ENCODE measurements at regions not wholly inside any gene's neighbourhood (a gene's known extent, or its start where the extent isn't known, plus 50 kb on each side); places are given as distances from the start of the nearest gene placed in this dataset.

DNA sequence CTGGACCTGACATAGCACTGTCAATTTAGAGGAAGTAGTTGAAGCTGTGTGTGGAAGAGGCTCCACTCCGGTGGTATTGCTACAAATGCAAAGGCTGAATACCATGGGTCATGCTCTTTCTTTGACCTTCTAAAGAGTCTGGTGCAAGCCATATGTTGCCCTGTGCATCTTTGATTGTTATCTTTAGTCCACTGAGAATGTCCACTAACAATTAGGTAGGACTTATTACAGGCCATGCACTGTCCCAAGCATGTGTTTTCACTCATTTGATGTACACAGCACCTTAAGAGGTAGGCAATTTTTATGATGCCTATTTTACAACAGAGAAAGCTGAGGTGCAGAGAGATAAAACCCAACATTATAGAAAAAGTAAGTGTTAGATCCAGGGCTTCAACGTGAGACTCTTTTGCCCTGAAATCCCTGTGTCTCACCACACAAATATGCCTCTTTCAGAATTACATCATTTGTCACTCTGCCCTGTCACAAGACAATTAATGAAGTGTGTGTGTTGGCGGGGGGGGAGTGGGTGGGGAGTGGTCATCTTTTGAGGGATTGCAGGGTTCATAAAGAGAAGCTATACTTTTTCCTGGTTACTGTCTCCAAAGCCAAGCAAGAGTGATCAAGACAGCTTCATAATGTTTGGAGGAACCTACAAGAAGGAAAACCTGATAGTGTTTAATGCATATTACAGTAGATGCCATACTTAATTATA is 637.6 kb upstream of the IGFBP3 start:
- Histone ChIP-seq H3K27ac (no peak overlapping the region), H3K9me3 (no peaks in the 10 kb centered on the region), H3K36me3 (ENCODE audit: low read depth, missing control alignments) (no peaks in the 10 kb centered on the region), H3K4me3 (no peak overlapping the region), H3K27me3 (no peaks in the 10 kb centered on the region), H3K4me1 (no peaks in the 10 kb centered on the region)
- 83% methylated on average over 3 of the region's 3 CpGs for WGBS, 2 donors
- no peak for DNase-seq
- TF ChIP-seq POLR2A (IDR thresholded peaks at IDR 0.05) = no peak
- TF ChIP-seq, protein P1, sequence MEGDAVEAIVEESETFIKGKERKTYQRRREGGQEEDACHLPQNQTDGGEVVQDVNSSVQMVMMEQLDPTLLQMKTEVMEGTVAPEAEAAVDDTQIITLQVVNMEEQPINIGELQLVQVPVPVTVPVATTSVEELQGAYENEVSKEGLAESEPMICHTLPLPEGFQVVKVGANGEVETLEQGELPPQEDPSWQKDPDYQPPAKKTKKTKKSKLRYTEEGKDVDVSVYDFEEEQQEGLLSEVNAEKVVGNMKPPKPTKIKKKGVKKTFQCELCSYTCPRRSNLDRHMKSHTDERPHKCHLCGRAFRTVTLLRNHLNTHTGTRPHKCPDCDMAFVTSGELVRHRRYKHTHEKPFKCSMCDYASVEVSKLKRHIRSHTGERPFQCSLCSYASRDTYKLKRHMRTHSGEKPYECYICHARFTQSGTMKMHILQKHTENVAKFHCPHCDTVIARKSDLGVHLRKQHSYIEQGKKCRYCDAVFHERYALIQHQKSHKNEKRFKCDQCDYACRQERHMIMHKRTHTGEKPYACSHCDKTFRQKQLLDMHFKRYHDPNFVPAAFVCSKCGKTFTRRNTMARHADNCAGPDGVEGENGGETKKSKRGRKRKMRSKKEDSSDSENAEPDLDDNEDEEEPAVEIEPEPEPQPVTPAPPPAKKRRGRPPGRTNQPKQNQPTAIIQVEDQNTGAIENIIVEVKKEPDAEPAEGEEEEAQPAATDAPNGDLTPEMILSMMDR (IDR thresholded peaks at IDR 0.05) = no peak
- intact Hi-C loops (cut with DNase I; ENCODE audit: low total_unique reads) = no loop called here

DNA sequence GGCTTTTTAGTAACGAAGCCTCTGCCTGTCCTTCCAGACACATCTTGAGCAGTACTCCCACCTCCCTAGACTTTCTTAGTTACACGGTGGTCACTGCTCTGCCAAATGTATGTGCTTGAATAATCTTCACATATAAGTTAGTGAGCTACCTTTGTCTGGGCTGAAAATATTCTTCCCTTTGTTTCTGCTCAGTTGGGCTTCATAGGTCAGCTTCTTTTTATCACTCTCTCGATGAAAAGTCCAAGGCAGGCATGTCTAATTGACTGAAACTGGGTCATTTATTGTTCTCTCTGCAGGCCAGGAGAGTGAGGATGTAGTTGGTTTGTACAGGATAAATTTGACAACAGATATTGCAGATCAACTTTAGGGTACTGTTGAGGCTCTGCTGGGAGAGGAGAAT is 636.7 kb upstream of the IGFBP3 start:
- no peaks in the 10 kb centered on the region for H3K9me3 ChIP-seq
- intact Hi-C loops (cut with DNase I; ENCODE audit: low total_unique reads) = no loop called here
- DNase-seq = no peak
- TF ChIP-seq, protein P1 (IDR thresholded peaks at IDR 0.05) = no peak
- TF ChIP-seq POLR2A (IDR thresholded peaks at IDR 0.05) = no peak
- H3K27ac ChIP-seq = no peak overlapping the region
- H3K4me3 ChIP-seq = no peak overlapping the region
- H3K4me1 ChIP-seq = no peaks in the 10 kb centered on the region
- no peaks in the 10 kb centered on the region for H3K27me3 ChIP-seq
- WGBS, 2 donors = 40 to 53% methylated on average over 3 of the region's 3 CpGs
- no peaks in the 10 kb centered on the region for H3K36me3 ChIP-seq (ENCODE audit: low read depth, missing control alignments)

DNA sequence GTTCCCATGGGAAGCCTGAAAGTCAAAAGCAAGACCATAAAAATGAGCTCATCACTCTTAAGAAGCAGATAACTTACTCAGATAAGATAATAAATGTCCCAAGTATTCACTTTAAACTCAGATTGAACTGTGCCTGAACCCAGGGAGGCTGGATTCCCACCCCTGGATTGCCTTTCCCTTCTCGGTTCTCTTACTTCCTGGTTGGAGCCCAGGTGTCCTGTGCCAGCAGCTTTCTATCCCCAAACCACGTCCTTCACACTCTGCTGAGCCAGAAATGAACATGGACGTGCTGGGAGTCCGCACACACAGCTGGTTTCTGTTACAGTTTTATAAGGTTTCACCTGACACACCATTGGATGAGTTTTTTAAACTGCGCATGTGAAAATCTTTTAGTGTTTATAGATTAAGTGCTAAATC is 636.2 kb upstream of the IGFBP3 start:
- intact Hi-C loops (cut with DNase I; ENCODE audit: low total_unique reads) = no loop called here

DNA sequence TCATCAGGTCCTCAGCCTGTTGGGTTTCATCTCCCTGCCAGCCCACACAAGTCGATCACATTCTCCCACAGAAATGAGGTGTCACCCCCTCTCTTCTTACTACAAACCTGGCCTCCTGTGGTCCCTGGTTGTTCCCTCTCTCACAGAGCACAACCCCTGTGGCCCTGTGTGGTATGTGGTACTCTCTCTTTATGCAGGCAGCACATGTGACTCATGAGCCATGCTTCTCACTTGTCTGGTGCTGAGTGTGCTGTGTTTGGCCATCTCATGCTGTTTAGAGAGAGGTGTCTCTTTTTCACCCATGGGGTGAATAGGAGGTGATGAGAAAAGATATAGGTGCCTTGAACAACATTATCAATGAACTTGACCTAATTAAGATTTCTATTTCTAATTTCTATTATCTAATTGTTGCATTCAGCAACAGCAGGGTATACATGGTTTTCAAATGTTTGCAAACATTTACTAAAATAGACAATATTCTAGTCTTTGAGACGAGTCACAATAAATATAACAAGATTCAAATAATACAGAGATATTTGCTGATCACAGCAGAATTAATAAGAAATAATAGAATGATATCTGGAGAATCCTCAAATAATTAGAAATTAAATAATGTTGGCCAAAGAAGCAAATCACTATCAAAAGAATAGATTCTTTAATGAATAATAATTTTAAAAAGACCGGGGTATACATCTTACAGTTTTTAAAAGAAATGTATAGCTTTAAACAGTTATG is 633.8 kb upstream of the IGFBP3 start:
- intact Hi-C loops (cut with DNase I; ENCODE audit: low total_unique reads) = no loop called here
- 93 to 95% methylated on average over 3 of the region's 3 CpGs for WGBS, 2 donors
- no peak overlapping the region for H3K27ac ChIP-seq
- no peak overlapping the region for H3K4me3 ChIP-seq
- TF ChIP-seq, protein P1 (IDR thresholded peaks at IDR 0.05) = no peak
- TF ChIP-seq POLR2A (IDR thresholded peaks at IDR 0.05) = no peak
- H3K27me3 ChIP-seq = no peaks in the 10 kb centered on the region
- no peak for DNase-seq
- H3K9me3 ChIP-seq = no peaks in the 10 kb centered on the region
- no peaks in the 10 kb centered on the region for H3K36me3 ChIP-seq (ENCODE audit: low read depth, missing control alignments)
- H3K4me1 ChIP-seq = no peaks in the 10 kb centered on the region

More for the DNA sequence above, 636.2 kb upstream of the IGFBP3 start:
- DNase-seq = no peak
- Histone ChIP-seq H3K27ac (no peak overlapping the region), H3K27me3 (no peaks in the 10 kb centered on the region), H3K9me3 (no peaks in the 10 kb centered on the region), H3K4me3 (no peak overlapping the region), H3K36me3 (ENCODE audit: low read depth, missing control alignments) (no peaks in the 10 kb centered on the region), H3K4me1 (no peaks in the 10 kb centered on the region)
- 67 to 68% methylated on average over 5 of the region's 5 CpGs for WGBS, 2 donors
- TF ChIP-seq, protein P1 (IDR thresholded peaks at IDR 0.05) = no peak
- no peak for TF ChIP-seq POLR2A (IDR thresholded peaks at IDR 0.05)
